ENCODE measurements at regions not wholly inside any gene's neighbourhood (a gene's known extent, or its start where the extent isn't known, plus 50 kb on each side); places are given as distances from the start of the nearest gene placed in this dataset.
"Not testable (repeated sequence)": the region's sequence is repeated elsewhere in the genome, so short reads cannot be mapped to it uniquely, and the experiment has no call there.

- no peak for TF ChIP-seq CTCF (IDR thresholded peaks at IDR 0.05)
- H3K4me3 Mint-ChIP-seq (ENCODE audit: unreplicated experiment) = peak overlapping the region; percentile 76
- peak overlapping the region; percentile 99 for H3K27ac Mint-ChIP-seq (ENCODE audit: unreplicated experiment)
- H3K27me3 Mint-ChIP-seq (ENCODE audit: unreplicated experiment) = no peaks in the 10 kb centered on the region
- H3K9me3 Mint-ChIP-seq (ENCODE audit: unreplicated experiment) = no peaks in the 10 kb centered on the region
- peaks cover 88% of the 10 kb centered on the region for H3K4me1 Mint-ChIP-seq (ENCODE audit: unreplicated experiment)
- no peaks in the 10 kb centered on the region for H3K36me3 Mint-ChIP-seq (ENCODE audit: unreplicated experiment)
- no peak for DNase-seq (ENCODE audit: extremely low spot score, unreplicated experiment)
Observed at GRCh38 chr9:110128664-110129329, 79.2 kb downstream of the C9orf152 start.

GRCh38 chr9:110129425-110129824, 78.5 kb downstream of the C9orf152 start:
- DNase-seq (ENCODE audit: extremely low spot score, unreplicated experiment) = no peak
- Mint-ChIP-seq H3K27me3 (ENCODE audit: unreplicated experiment) (no peaks in the 10 kb centered on the region), H3K4me3 (ENCODE audit: unreplicated experiment) (no peak overlapping the region), H3K9me3 (ENCODE audit: unreplicated experiment) (no peaks in the 10 kb centered on the region), H3K27ac (ENCODE audit: unreplicated experiment) (peak overlapping the region; percentile 99), H3K4me1 (ENCODE audit: unreplicated experiment) (peaks cover 87% of the 10 kb centered on the region), H3K36me3 (ENCODE audit: unreplicated experiment) (no peaks in the 10 kb centered on the region)
- no peak for TF ChIP-seq CTCF (IDR thresholded peaks at IDR 0.05)

GRCh38 chr9:110130211-110130610, 77.7 kb downstream of the C9orf152 start:
- Mint-ChIP-seq H3K27ac (ENCODE audit: unreplicated experiment) (peak overlapping the region; percentile 99), H3K9me3 (ENCODE audit: unreplicated experiment) (no peaks in the 10 kb centered on the region), H3K27me3 (ENCODE audit: unreplicated experiment) (no peaks in the 10 kb centered on the region), H3K36me3 (ENCODE audit: unreplicated experiment) (no peaks in the 10 kb centered on the region), H3K4me1 (ENCODE audit: unreplicated experiment) (peaks cover 80% of the 10 kb centered on the region), H3K4me3 (ENCODE audit: unreplicated experiment) (no peak overlapping the region)
- TF ChIP-seq CTCF (IDR thresholded peaks at IDR 0.05) = no peak
- no peak for DNase-seq (ENCODE audit: extremely low spot score, unreplicated experiment)

- no peaks in the 10 kb centered on the region for H3K36me3 Mint-ChIP-seq (ENCODE audit: unreplicated experiment)
- H3K27ac Mint-ChIP-seq (ENCODE audit: unreplicated experiment) = peak overlapping the region; percentile 63
- DNase-seq (ENCODE audit: extremely low spot score, unreplicated experiment) = no peak
- no peaks in the 10 kb centered on the region for H3K27me3 Mint-ChIP-seq (ENCODE audit: unreplicated experiment)
- TF ChIP-seq CTCF (IDR thresholded peaks at IDR 0.05) = no peak
- H3K4me3 Mint-ChIP-seq (ENCODE audit: unreplicated experiment) = no peak overlapping the region
- H3K9me3 Mint-ChIP-seq (ENCODE audit: unreplicated experiment) = no peaks in the 10 kb centered on the region
- H3K4me1 Mint-ChIP-seq (ENCODE audit: unreplicated experiment) = peaks cover 79% of the 10 kb centered on the region
Observed at GRCh38 chr9:110130791-110131416, 77.1 kb downstream of the C9orf152 start.

GRCh38 chr9:110131499-110131898, 76.5 kb downstream of the C9orf152 start:
- H3K4me3 Mint-ChIP-seq (ENCODE audit: unreplicated experiment) = no peak overlapping the region
- DNase-seq (ENCODE audit: extremely low spot score, unreplicated experiment) = no peak
- no peak for TF ChIP-seq CTCF (IDR thresholded peaks at IDR 0.05)
- no peaks in the 10 kb centered on the region for H3K27me3 Mint-ChIP-seq (ENCODE audit: unreplicated experiment)
- H3K4me1 Mint-ChIP-seq (ENCODE audit: unreplicated experiment) = peaks cover 74% of the 10 kb centered on the region
- H3K9me3 Mint-ChIP-seq (ENCODE audit: unreplicated experiment) = no peaks in the 10 kb centered on the region
- H3K27ac Mint-ChIP-seq (ENCODE audit: unreplicated experiment) = peak overlapping the region; percentile 63
- peaks cover 3% of the 10 kb centered on the region for H3K36me3 Mint-ChIP-seq (ENCODE audit: unreplicated experiment)

GRCh38 chr9:110132531-110132930, 75.4 kb downstream of the C9orf152 start:
- H3K36me3 Mint-ChIP-seq (ENCODE audit: unreplicated experiment) = peaks cover 13% of the 10 kb centered on the region
- H3K27ac Mint-ChIP-seq (ENCODE audit: unreplicated experiment); H3K9me3 Mint-ChIP-seq (ENCODE audit: unreplicated experiment); H3K27me3 Mint-ChIP-seq (ENCODE audit: unreplicated experiment); H3K4me3 Mint-ChIP-seq (ENCODE audit: unreplicated experiment); DNase-seq (ENCODE audit: extremely low spot score, unreplicated experiment): not testable (repeated sequence)
- peaks cover 64% of the 10 kb centered on the region for H3K4me1 Mint-ChIP-seq (ENCODE audit: unreplicated experiment)

Data from osteocyte (in vitro differentiated cells).